AG04449 (cell line): ENCODE measurements at regions not wholly inside any gene's neighbourhood (a gene's known extent, or its start where the extent isn't known, plus 50 kb on each side); places are given as distances from the start of the nearest gene placed in this dataset.
"Not testable (repeated sequence)": the region's sequence is repeated elsewhere in the genome, so short reads cannot be mapped to it uniquely, and the experiment has no call there.

Source experiments
- CTCF ChIA-PET: fragments of 350-600 bp; formaldehyde crosslinking; extraction: SDS; loops from one replicate; lab custom pipeline; 2021; ENCODE audit warnings: antibody characterized with exemption; lab: Yijun Ruan, JAX
- POLR2A ChIA-PET: fragments of 400-600, 350-600 bp; formaldehyde crosslinking; extraction: SDS; loops from one replicate; lab custom pipeline; 2020; ENCODE audit warnings: antibody characterized with exemption, inconsistent platforms; lab: Yijun Ruan, JAX
- DNase-seq: peaks from one replicate; pipeline ENCODE4 v3.0.0-alpha.2; 2010; ENCODE audit warnings: low read depth, low spot score
- H3K4me3 ChIP-seq: 2 replicates; pipeline ENCODE4 v1.5.1; 2011; ENCODE audit warnings: low read depth, mild to moderate bottlenecking, control low read depth, low read length
- CTCF ChIP-seq: IDR thresholded peaks from one replicate; pipeline ENCODE4 v1.5.1; 2011; ENCODE audit warnings: mild to moderate bottlenecking, moderate library complexity, low read length, control low read depth, inconsistent platforms; ENCODE audit not compliant: insufficient read depth; ENCODE audit errors: missing control alignments

DNA sequence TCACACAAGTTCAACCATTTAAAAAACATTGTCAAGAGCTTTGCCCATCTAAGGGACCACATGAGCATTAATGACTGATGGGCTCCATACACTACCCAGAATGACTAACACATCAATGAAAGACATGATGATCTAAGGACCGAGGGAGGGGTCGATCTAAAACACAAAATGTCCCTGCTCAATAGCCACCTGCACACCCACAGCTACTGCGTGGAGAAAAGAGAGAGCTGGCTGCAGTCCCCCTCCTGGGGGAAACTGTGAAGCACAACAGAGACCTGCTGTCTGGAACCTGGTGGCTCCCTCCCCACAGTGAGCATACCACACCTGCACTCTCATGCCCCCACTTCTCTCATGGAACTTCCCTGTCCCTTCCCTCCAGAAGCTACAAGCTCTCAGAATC lies 130.1 kb upstream of the ERG start:
- no peak for DNase-seq
- no peak for TF ChIP-seq CTCF
- no peak overlapping the region for H3K4me3 ChIP-seq
- ChIA-PET CTCF (interaction anchor here (0.8 kb wide), 1 partner anchor 123 kb away, joined by 3 read pairs; no protein-coding TSS in a partner anchor), POLR2A (no interaction called here)

GRCh38 chr21:38631206-38631605 lies 132.9 kb upstream of the ERG start:
- ChIA-PET POLR2A (no interaction called here), CTCF (no interaction called here)
- H3K4me3 ChIP-seq, result no peak overlapping the region
- no peak for TF ChIP-seq CTCF
- no peak for DNase-seq

- ChIA-PET POLR2A (no interaction called here), CTCF (no interaction called here)
- no peak overlapping the region for H3K4me3 ChIP-seq
- DNase-seq, result no peak
- TF ChIP-seq CTCF, result no peak
Observed at GRCh38 chr21:38631676-38632075, 133.4 kb upstream of the ERG start.

- no peak for DNase-seq
- ChIA-PET CTCF (interaction anchor here (1.1 kb wide), 1 partner anchor 12 kb away, joined by 3 read pairs; no protein-coding TSS in a partner anchor), POLR2A (no interaction called here)
- no peak overlapping the region for H3K4me3 ChIP-seq
- TF ChIP-seq CTCF, result no peak
Observed at GRCh38 chr21:38637161-38637560, 138.9 kb upstream of the ERG start.

- H3K4me3 ChIP-seq, result no peak overlapping the region
- no peak for TF ChIP-seq CTCF
- no peak for DNase-seq
- ChIA-PET POLR2A (no interaction called here), CTCF (no interaction called here)
Observed at GRCh38 chr21:38639571-38640354, 141.5 kb upstream of the ERG start.

DNA sequence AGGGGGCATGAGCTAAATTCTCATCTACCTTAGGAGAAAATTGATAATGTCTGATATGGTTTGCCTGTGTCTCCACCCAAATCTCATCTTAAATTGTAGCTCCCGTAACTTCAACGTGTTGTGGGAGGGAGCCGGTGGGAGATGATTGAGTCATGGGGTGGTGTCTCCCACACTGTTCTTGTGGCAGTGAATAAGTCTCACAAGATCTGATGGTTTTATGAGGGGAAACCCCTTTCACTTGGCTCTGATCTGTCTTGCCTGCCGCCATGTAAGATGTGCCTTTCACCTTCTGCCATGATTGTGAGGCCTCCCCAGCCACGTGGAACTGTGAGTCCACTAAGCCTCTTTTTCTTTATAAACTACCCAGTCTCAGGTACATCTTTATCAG lies 142.1 kb upstream of the ERG start:
- H3K4me3 ChIP-seq, POLR2A ChIA-PET, CTCF ChIA-PET: not testable (repeated sequence)

More for the DNA sequence above, 142.1 kb upstream of the ERG start:
- not testable (repeated sequence) for DNase-seq
